Ovary (tissue), 3 donors: ENCODE measurements at regions not wholly inside any gene's neighbourhood (a gene's known extent, or its start where the extent isn't known, plus 50 kb on each side); places are given as distances from the start of the nearest gene placed in this dataset.
A peak's percentile ranks its signal among the peaks of the same experiment; 100 is the strongest.

Experiments used
- CTCF ChIP-seq, 3 donors: fragments of 450-650 bp in 2 of 3; fragments of 200-600 bp in 1 of 3; IDR thresholded peaks; one replicate each; pipeline versions ENCODE4 v1.5.1 to v1.8.0; 2016 to 2022; ENCODE audit warnings: antibody characterized with exemption in 3 of 3, mild to moderate bottlenecking in 1 of 3
- EP300 ChIP-seq: sonication (generic); formaldehyde crosslinking; IDR thresholded peaks from one replicate; pipeline ENCODE4 v1.6.1; 2017; ENCODE audit warnings: antibody characterized with exemption
- POLR2A ChIP-seq: fragments of 450-650 bp; IDR thresholded peaks from one replicate; pipeline ENCODE4 v1.6.1; 2017; ENCODE audit warnings: antibody characterized with exemption, mild to moderate bottlenecking, moderate library complexity
- donor health status: DM: no; HTN: no; CAD: no.

GRCh38 chr10:15439341-15439842, 68.3 kb upstream of the FAM171A1 start:
- peak in 2 of 3 donors; percentile 24 to 35 for TF ChIP-seq CTCF (IDR thresholded peaks at IDR 0.05)
- TF ChIP-seq EP300: no peak
- TF ChIP-seq POLR2A: no peak
